GM21825 (cell line): ENCODE measurements at regions not wholly inside any gene's neighbourhood (a gene's known extent, or its start where the extent isn't known, plus 50 kb on each side); places are given as distances from the start of the nearest gene placed in this dataset.

Experiments
- ATAC-seq: cut with Tn5 transposase; IDR thresholded peaks from one replicate; pipeline ENCODE4 v1.9.1; 2021; ENCODE audit warnings: mild to moderate bottlenecking, moderate library complexity; ENCODE audit not compliant: unreplicated experiment

DNA sequence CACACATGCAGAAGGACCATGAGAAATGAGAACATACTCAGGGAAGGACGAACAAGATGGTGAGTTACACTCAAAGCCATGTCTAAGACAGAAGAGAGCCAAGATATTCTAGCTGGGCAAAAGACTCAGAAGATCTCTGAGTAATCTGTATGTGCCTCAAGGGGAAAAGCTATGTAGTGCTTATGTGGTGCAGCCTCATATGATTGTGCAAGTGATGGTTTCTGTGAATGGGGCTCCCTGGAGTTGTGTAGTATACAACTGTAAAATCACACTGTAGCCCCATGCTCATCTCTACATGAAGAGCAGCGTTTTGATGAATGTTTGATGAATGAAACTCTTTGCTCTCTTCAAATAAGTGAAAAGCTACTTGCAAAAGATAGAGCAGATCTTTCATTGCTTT is 57.5 kb downstream of the OSR1 start:
- ATAC-seq = no peak

DNA sequence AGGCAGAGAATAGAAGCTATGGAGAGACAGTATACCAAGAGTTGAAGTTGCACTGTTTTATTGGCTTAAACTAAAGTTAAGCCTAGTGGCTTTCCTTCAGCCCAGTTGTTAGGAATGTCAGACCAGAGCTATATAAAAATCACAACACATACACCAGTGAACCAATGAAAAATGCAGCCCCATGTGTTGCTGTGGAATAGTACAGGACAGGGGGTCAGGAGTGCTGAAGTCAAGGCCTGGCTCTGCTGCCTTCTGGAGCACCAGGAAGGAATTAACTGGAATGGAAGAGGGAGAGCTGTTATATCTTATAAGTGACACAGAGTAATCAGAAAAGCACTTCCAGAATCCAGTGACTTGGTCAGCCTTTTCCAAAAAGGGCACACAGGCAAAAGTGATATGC is 58.9 kb downstream of the OSR1 start:
- ATAC-seq = no peak

DNA sequence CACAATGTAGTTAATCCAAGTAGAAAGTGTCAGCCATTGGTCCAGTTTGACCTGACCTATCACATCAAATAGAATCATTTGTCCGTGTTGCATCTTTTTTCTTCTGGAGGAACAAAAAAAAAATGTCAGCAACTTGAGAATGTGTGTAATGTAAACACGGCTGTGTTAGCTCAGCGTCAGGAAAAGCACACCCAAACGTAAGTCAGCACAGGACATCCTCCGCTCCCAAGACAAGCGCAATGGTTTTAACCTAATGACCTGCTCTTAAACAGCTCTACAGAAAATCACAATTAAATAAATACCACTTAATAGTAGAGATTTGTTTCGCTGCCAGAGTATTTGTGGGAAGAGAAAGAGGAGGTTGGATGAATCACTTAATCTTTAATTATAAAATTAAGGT is 59.4 kb downstream of the OSR1 start:
- no peak for ATAC-seq

DNA sequence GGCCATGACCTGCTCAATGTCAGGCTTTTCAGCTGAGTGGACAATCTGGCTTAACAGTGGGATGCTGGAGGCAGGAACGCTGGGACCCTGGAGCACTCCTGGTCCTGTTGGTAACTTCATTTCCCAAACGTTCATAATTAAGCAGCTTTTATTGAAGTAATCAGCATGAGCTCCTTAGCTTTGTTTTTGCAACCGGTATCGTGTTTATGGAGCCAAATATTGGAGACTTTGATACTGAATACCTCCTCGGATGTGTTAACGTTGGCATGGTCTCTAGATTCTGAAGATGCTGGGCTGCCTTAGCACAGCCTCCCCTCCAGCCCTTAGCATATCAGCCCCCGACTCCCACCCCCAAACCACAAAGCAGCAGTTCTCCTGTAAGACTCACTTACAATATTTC is 60.7 kb downstream of the OSR1 start:
- no peak for ATAC-seq

DNA sequence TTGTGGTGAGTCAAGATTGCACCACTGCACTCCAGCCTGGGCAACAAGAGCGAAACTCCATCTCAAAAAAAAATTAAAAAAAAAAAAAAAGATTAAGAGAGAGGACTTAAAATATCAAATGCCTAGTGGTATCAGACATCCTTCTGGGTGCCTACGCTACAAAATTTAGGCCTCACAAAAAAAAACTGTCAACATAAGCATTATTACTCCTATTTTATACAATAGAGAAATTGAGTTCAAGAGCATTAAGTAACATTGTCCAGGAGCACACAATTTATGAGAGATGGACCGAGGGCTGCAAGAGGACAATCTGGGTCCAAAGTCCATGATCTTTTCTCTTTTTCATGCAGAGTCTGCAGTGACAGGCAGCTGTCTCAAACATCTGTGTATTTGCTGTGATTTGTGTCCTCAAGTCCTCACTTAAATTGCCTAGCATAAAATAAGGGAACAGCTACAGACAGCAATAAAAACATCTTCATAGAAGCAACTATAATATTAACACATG is 62.4 kb downstream of the OSR1 start:
- no peak for ATAC-seq

DNA sequence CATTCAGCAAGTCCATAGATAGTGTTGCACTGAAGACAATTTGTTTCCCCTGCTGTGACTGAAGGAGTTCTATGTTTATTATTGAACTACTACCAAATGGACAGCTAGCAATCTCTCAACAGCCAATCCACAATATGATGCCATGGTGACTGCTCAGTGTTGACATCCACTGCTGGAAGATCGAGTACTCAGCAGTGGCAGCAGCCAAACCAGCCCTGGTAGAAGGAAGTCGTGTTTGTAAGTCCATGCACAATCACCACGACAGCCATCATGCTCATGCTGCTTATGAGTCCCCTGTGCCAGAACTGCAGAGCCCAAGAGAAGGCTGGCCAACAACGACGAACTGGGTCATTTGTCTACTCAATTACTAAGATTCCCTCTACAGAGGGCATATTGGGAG is 66.4 kb downstream of the OSR1 start:
- ATAC-seq = no peak

DNA sequence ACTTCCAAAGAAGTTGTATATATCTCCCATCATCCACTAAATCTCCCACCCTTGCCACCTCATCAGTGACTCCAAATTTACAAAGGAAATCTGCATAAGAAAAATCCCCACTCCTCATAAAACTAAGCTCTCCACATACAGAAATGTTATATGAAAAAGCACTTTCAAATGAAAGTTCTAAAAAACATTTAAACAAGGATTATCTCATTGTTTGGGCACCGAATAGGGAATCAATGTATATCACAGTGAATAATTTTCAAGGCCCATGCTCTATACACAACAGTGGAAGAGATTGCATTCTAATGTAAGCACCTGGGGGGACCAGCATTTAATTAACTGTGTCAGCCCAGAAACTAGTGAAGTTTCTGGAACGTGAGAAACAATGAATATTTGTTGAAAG is 70.1 kb downstream of the OSR1 start:
- ATAC-seq = no peak

DNA sequence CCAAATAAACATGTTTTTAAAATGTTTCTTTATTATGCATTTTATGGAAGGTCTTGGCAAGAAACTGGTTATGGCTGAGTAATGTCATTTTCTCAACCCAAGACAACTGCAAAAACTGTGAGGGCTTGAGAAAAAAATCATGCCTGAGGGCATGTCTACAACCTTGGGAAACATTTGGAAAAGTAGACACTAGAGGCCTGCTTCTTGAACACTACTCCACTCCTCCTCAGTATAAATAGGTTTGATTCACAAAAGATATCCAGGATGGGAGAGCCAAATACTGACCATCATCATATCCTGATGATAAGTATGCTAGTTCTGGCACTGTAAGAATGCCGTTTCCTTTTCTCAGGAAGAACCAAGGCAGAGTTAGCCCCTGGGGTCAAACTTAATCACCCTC is 71.1 kb downstream of the OSR1 start:
- ATAC-seq = no peak

DNA sequence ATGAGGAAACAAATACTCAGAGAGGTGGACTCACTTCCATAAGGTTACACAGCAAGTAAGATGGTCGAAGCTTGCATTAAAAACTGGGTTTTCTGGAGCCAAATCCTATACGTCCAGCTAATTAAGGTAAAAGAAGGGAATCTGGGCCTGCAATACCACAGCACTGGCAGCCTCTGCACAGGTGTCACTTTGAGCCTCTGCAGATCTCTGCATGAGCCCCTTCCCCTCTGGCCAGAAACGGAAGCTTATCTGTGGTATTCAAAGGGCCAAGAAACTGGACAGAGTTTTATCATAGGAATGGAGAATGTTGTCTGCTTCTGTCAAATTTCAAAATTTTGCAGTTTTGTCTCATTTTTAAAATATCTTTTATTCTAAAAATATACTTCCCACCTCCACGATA is 76.1 kb downstream of the OSR1 start:
- no peak for ATAC-seq

DNA sequence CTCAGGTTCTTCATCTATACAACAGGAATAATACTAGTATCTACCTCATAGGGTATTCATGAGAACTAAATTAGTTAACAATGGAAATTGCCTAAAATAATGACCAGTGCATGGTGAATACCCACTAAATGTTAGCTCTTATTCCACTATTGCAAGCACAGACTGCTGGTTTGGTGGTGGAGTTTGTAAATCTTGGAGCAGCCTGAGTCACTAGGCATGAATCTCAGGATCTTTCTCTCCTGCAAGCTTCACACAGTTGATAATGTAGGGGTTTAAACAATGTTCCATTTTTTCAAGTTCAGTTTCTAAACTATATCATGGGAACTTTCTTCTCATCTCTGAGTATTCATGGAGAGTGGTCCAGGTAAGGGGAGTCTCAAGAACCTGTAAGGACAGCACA is 84.0 kb downstream of the OSR1 start:
- ATAC-seq = no peak

DNA sequence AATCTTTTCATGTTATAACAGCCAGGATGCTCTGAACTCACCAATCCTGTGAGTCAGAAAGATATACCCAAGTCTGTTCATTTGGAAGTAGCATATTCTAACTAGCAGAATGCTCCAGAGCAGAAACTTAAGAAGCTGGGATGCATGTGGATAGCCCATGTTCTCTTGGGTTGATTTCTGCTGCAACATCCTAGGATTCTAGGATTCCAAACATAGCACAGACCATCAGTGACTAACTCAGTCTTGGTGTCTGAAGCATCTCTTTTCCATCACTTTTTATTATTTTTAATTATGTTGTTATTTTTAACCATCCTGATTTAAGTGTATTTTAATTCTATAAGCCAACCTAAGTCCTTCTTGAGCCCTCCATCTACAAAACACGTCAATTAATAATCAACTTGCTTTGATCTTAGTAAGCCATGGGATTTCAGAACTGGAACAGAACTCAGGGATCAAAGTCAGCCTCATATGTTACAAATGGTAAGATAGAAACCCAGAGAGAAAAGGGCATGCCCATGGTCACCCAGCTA is 85.4 kb downstream of the OSR1 start:
- no peak for ATAC-seq

DNA sequence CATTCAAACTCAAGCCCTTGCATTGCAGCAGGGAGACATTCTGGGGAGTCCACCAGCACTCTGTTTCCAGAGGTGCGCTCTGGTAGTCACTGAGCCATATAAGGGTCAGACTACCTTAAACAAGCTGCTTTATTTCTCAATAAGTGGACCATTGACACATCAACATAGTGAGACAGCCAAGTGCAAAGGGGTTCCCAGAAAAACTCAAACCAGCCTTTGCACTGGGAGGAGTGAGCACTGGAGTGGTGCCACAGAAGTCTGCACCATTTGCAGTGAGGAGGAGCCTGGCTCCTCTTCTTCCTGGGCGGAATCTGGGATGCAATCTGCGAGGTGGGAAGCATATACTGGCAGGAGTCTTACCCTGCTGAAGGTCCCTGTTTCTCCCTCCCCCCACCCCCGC is 86.4 kb downstream of the OSR1 start:
- no peak for ATAC-seq

DNA sequence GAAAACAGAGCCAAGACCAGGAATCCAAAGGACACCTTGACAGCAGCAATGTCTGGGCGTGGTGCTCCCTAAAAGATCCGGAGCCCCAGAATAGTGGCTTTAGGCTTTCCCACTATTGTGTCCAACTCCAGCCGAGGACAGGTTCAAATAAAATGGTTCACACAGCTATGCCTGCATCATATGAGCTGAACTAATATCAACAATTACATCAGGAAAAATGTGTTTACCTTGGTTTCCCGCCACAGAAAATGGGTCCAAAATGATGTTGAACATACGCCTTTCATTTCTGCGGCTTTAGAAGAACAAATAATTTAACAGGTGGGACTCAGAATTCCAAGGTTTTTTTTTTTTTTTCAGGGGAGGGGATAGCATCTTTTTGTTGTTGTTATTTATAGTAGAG is 93.6 kb downstream of the OSR1 start:
- ATAC-seq = no peak

DNA sequence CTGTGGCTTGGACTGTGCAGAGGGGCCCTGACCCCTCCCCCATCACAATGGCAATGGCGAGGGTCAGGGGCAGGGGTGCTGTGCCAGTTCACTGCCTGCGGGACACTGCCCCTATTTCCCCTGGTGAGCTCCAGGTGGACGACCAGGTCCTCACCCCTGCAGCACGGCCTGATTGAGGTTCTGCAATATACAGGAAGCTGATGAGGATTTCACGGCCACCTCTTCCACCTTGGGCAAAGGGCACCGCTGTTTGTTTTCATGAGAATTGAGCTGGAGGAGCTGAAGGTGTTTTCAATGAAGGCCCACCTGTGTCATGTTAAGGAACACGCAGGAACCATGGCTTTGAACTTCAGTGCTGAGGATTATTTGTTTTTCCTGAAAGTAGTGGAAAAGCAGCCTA is 96.3 kb downstream of the OSR1 start:
- no peak for ATAC-seq

DNA sequence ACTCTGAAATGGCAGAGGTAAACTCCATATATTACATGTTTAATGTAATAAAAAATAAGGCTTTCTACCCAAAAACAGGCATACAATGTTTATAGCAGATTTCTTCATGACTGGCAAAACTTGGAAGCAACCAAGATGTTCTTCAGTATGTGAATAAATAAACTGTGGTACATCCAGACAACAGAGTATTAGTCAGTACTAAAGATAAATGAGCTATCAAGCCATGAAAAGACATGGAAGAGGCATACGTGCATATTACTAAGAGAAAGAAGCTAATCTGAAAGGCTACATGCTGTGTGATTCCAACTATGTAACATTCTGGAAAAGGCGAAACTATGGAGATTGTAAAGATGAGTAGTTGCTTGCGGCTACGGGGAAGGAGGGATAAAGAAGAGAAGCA is 97.4 kb downstream of the OSR1 start:
- no peak for ATAC-seq

DNA sequence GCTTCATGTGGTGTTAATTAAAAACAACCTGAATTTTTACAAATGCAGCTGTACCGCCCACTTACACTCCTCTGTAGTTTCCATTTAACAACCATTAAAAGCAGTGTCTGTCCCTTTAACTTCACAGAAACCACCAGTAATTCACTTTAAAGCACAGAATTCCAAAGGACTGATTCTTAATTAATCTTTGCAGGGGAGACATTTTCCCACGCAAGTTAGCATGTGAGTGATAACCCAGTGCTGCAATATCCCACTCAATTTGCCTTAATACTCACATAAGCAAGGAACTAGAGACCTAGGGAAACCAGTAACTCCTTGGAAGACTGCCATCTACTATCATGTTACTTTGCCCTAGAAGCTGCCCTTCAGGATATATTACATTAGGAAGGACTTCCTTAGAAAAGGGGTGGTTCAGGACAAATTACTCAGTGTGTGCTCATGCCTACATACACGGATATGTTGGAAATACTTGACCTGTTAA is 102.3 kb downstream of the OSR1 start:
- ATAC-seq = no peak

DNA sequence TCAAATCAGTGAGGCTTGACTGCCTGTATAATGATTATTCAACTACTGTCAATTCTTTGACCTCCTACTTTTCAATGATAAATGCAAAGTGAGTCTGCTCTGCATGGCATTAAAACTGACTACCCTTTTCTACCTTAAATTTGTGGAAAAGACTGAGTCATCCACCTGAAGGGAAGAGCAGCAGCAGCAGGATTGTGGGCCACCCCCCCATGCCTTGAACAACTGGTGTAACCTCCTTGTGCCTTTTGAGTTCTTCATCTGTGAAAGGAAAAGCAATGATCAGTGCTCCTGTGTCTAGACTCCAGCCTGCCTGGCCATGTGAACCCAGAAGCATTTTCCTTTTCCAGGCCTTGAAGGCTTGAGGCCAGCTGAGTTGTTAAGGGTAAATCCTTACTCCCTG is 102.9 kb downstream of the OSR1 start:
- no peak for ATAC-seq

DNA sequence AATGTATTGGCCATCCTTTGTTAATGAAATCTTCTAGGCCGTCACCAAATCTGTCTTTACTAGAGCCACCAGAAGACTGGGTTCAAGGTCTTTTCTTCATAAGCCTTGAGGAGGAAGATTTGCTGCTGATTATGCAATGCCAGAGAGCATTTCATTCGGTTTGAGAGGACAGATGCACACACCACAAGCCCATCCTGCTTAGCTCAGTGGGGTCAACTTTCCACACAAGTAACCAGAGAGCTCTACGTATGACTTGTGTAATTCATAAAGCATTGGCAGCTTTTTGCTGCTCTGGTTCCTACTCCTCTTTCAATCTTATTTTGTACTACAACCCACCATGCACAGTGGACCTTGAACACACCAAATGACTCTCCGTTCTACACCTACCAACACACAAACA is 106.9 kb downstream of the OSR1 start:
- no peak for ATAC-seq

DNA sequence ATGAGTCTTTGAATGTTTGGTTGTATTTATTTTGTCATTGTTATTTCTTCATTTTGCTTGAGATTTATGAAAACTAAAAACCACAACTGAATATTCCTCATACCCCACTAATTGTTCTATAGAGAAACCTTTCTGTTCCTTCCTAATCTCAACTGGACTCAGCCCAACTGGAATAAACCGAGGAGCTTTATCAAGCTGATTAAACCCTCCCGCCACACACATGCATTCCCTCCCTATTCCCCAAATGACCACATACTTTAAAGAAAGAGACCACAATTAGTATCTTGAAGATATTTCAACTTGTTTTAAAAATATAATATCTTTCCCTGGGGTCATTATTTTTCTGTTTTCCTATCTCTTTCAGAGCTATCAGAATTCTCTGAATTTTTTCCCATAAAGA is 107.5 kb downstream of the OSR1 start:
- no peak for ATAC-seq

DNA sequence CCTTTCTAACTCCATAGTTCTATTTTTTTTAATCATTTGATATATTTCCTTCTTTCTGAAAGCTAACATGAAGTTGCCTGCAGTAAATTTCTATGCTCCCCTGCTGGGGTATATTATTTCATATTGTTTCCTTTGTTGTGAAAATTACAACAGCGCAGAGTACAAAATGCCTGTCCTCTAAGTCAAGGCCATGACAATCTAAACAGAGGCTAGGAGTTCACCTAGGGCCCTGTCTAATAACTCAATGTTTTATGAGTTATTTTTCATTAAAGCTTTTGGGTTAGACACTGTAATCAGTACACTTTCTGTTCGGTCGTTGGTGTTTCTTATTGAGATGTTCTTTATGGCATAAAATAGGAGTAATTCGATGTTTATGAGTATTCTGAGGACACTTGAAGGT is 111.2 kb downstream of the OSR1 start:
- ATAC-seq = no peak

DNA sequence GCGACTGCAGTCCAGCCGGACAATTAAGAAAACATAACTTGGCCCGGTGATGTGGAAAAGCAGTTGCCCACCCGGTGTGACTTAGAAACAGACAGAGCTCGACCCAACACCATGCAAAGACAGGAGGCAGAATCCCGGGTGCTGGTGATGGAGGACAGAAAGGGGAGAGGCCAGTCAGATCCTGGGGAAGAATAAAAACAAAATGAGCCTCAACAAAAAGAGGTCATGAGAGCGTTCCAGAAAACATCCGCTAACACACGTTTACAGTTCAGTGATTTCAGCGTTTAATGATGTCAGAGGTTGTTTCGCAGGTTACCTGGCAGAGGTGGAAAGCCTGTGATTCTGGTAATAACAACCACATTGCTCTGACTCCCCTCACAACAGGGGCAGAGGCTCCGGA is 111.9 kb downstream of the OSR1 start:
- ATAC-seq = no peak

DNA sequence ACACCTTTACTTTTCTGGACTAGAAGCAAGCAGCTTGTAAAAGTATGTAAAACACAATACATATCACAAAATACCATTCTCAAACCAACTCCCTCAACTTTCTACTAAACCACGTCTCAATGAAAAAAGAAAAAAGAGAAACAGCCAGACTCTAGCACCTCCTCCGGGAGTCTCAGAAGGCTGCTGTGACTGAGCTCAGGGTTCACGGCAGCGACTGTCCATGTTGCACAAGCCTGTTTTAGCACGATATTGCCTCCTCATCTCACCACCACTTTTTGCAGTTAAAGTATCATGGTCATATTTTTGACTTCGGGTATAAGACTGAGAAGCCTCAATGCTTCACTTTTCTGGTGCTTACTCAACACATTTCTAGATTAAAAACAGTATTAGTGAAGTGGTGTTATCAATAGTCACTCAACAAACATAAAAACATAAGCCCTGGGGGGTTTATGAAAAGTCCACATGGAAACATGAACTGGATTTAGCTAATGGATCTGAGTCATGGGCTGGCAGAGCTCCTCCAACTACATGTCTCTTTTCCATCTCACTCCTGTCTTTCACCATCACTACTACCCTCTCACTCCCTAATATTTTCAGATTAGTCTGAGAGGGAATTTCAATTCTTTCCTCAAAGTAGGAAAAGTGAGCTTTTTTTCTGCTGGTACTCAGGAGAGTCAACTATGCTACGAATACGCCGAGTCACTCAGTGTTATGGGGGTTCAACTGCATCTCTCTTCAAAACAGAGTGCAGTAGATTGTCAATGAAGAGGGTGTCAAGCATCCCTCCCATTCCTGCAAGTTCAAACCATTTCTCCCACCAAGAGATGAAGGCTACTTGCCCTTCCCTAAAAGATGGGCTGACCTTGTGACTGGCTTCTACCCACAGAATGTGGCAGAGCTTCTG is 113.7 kb downstream of the OSR1 start:
- ATAC-seq = no peak
